CD8-positive, alpha-beta memory T cell (primary cell): ENCODE measurements at regions not wholly inside any gene's neighbourhood (a gene's known extent, or its start where the extent isn't known, plus 50 kb on each side); places are given as distances from the start of the nearest gene placed in this dataset.

Experiments
- CTCF ChIA-PET: fragments of 350-600 bp; sonication (Branson Sonifier 250); formaldehyde crosslinking; loops from one replicate; lab custom pipeline; 2021; ENCODE audit warnings: antibody characterized with exemption; lab: Charles Lee
- POLR2A ChIA-PET: fragments of 350-600 bp; sonication (Branson Sonifier 250); formaldehyde crosslinking; loops from one replicate; lab custom pipeline; 2021; ENCODE audit warnings: antibody characterized with exemption; lab: Charles Lee
- DNase-seq, 5 donors: peaks; one replicate each; pipeline versions ENCODE4 v3.0.0 to v3.0.0-alpha.2; 2020 to 2022; ENCODE audit warnings: mixed read lengths in 1 of 5
- H3K27ac ChIP-seq: one replicate; pipeline ENCODE4 v1.7.0; 2013; ENCODE audit warnings: low read depth, mild to moderate bottlenecking, low read length, moderate library complexity
- H3K27me3 ChIP-seq: 2 replicates; pipeline ENCODE4 v1.7.0; 2013; ENCODE audit warnings: low read length, mild to moderate bottlenecking; ENCODE audit not compliant: insufficient read depth, poor library complexity, severe bottlenecking
- H3K36me3 ChIP-seq: 2 replicates; pipeline ENCODE4 v1.7.0; 2013; ENCODE audit warnings: mild to moderate bottlenecking, low read length, moderate library complexity; ENCODE audit not compliant: insufficient read depth
- H3K4me1 ChIP-seq: 2 replicates; pipeline ENCODE4 v1.7.0; 2013; ENCODE audit warnings: mild to moderate bottlenecking, low read length, moderate library complexity; ENCODE audit not compliant: insufficient read depth
- H3K4me3 ChIP-seq: 2 replicates; pipeline ENCODE4 v1.7.0; 2013; ENCODE audit warnings: mild to moderate bottlenecking, low read length
- H3K9me3 ChIP-seq: 2 replicates; pipeline ENCODE4 v1.7.0; 2013; ENCODE audit warnings: mild to moderate bottlenecking, low read length
- H3K27ac Mint-ChIP-seq, 8 donors: one replicate each; pipeline ENCODE4 v1.8.0; 2020 to 2021; ENCODE audit warnings: mixed read lengths in 8 of 8, mild to moderate bottlenecking in 6 of 8, inconsistent platforms in 3 of 8, moderate library complexity in 3 of 8
- H3K27me3 Mint-ChIP-seq, 2 donors: one replicate each; pipeline ENCODE4 v1.8.0; 2020 to 2021; ENCODE audit warnings: mixed read lengths in 2 of 2, mild to moderate bottlenecking in 1 of 2, moderate library complexity in 1 of 2
- H3K36me3 Mint-ChIP-seq, 3 donors: one replicate each; pipeline ENCODE4 v1.8.0; 2020 to 2021; ENCODE audit warnings: mixed read lengths in 3 of 3, inconsistent platforms in 1 of 3, mild to moderate bottlenecking in 1 of 3
- H3K4me1 Mint-ChIP-seq, 3 donors: one replicate each; pipeline ENCODE4 v1.8.0; 2020 to 2021; ENCODE audit warnings: mixed read lengths in 3 of 3, inconsistent platforms in 1 of 3, mild to moderate bottlenecking in 1 of 3
- H3K4me3 Mint-ChIP-seq, 7 donors: one replicate each; pipeline ENCODE4 v1.8.0; 2020 to 2021; ENCODE audit warnings: mixed read lengths in 7 of 7, mild to moderate bottlenecking in 6 of 7, moderate library complexity in 4 of 7, inconsistent platforms in 2 of 7
- H3K9me3 Mint-ChIP-seq, 5 donors: one replicate each; pipeline ENCODE4 v1.8.0; 2020 to 2022; ENCODE audit warnings: mixed read lengths in 5 of 5, mild to moderate bottlenecking in 3 of 5, moderate library complexity in 2 of 5, inconsistent platforms in 1 of 5

DNA sequence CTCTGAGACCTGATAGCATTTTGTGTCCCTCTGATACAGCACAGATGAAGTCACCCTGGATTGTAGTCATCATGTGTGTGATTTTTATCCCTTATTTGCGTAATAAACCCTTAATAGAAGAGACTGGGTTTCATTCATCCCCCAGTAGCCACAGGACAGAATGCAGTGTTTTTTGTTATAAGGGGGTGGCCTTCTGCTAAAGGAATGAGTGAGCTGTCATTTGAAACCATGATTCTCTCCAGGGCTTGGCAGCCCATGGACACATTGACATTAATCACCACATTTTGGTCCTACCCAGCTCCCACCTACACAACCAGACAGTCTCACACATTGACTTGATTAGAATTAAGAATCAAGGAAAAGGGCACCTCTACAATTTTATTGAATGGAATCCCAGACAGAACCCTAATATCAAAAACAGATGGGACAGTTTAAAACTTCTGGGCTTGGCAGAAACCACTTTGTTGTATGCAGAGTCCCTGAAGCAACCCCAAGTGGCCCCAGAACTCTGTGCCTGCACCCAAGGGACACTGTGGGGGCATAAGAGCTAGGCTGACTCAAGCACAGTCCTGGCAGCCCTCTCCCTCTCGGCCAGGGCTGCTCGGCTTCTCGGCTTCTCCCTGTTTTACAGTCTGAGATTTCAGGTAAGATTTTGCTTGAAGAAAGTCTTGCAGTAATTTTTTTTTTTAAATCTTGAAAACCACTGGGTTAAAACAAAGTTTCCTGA lies 254.0 kb upstream of the SLC14A2 start:
- ChIA-PET CTCF (no interaction called here), POLR2A (no interaction called here)
- Mint-ChIP-seq H3K4me3 (no peak overlapping the region), H3K27ac (no peak overlapping the region), H3K27me3 (peaks cover 4 to 30% of the 10 kb centered on the region in 2 donors), H3K4me1 (no peaks in the 10 kb centered on the region), H3K36me3 (no peaks in the 10 kb centered on the region), H3K9me3 (peaks cover 0 to 3% (median 0%) of the 10 kb centered on the region in 5 donors)
- Histone ChIP-seq H3K4me1 (no peaks in the 10 kb centered on the region), H3K27me3 (no peaks in the 10 kb centered on the region), H3K9me3 (no peaks in the 10 kb centered on the region), H3K36me3 (no peaks in the 10 kb centered on the region), H3K27ac (no peak overlapping the region), H3K4me3 (no peak overlapping the region)
- no peak for DNase-seq

DNA sequence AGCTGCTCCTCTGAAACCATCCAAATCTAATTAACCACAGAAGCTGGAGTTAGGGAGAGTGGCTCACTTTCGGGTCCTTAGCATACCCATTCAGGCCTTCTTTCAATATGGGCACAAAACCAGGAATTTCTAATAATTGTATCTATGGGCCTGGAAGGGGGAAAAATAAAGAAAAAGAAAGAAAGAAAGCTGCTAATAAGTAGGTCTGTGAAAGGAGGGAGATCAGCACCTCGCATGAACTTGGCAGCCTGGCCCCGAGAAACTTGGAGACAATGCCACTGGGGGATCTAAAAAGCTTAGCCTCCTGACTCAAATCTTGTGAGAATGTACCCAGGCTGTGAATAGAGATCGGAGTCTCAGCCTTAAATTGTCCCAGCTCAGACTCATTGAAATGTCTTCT lies 252.1 kb upstream of the SLC14A2 start:
- H3K36me3 ChIP-seq: no peaks in the 10 kb centered on the region
- ChIA-PET CTCF (no interaction called here), POLR2A (no interaction called here)
- H3K9me3 Mint-ChIP-seq: peaks cover 0 to 3% (median 0%) of the 10 kb centered on the region in 5 donors
- no peaks in the 10 kb centered on the region for H3K9me3 ChIP-seq
- no peak overlapping the region for H3K4me3 ChIP-seq
- no peak overlapping the region for H3K4me3 Mint-ChIP-seq
- no peak overlapping the region for H3K27ac ChIP-seq
- peaks cover 4 to 30% of the 10 kb centered on the region in 2 donors for H3K27me3 Mint-ChIP-seq
- H3K27me3 ChIP-seq: no peaks in the 10 kb centered on the region
- H3K4me1 Mint-ChIP-seq: no peaks in the 10 kb centered on the region
- no peaks in the 10 kb centered on the region for H3K4me1 ChIP-seq
- no peaks in the 10 kb centered on the region for H3K36me3 Mint-ChIP-seq
- no peak overlapping the region for H3K27ac Mint-ChIP-seq
- DNase-seq: no peak

GRCh38 chr18:45365835-45366234 lies 249.4 kb upstream of the SLC14A2 start:
- Mint-ChIP-seq H3K4me3 (no peak overlapping the region), H3K36me3 (no peaks in the 10 kb centered on the region), H3K9me3 (peaks cover 0 to 3% (median 0%) of the 10 kb centered on the region in 5 donors), H3K4me1 (no peaks in the 10 kb centered on the region), H3K27me3 (peaks cover 4 to 29% of the 10 kb centered on the region in 2 donors), H3K27ac (no peak overlapping the region)
- Histone ChIP-seq H3K27ac (no peak overlapping the region), H3K36me3 (no peaks in the 10 kb centered on the region), H3K9me3 (no peaks in the 10 kb centered on the region), H3K4me3 (no peak overlapping the region), H3K27me3 (no peaks in the 10 kb centered on the region), H3K4me1 (no peaks in the 10 kb centered on the region)
- POLR2A ChIA-PET: no interaction called here
- DNase-seq: no peak
- CTCF ChIA-PET: no interaction called here

DNA sequence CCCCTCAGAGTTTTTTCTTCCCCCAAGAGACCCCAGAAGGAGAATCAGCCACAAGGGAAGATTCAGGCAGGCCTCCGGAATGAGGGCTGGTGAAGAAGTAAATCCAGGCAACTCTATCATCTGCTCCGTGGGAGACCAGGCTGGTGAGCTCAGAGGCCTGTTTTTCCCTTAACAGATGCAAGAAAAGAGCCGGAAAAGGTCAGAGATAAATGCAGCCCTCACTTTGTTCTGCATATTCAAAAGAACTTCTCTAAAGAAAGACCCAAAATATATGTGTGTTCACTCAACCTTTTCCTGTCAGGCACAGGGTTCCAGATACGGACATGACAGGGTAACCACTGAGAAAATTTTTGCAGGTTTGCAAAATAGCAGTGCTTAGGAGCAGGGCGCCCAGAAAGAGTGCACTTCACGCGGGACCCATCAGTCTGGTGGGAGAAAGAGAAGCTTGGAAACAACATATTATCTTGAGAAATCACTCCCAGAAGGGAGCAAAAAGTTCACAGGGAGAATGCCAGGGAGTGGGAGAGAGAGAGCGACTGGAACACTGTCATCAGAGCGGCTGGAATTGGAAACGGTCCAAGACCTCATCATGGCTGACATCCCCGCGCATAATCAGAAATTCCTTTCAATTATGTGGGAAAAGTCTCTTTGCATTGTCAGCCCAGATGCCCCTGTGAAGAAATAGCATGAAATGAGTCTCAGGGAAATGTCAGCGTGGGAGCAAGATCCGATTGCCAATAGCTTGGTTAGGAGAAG lies 244.8 kb upstream of the SLC14A2 start:
- CTCF ChIA-PET: no interaction called here
- Histone ChIP-seq H3K27ac (no peak overlapping the region), H3K9me3 (no peaks in the 10 kb centered on the region)

GRCh38 chr18:45373286-45373880 lies 241.9 kb upstream of the SLC14A2 start:
- DNase-seq: no peak

More for the DNA sequence above, 244.8 kb upstream of the SLC14A2 start:
- H3K27me3 ChIP-seq: no peaks in the 10 kb centered on the region
- Mint-ChIP-seq H3K4me1 (no peaks in the 10 kb centered on the region), H3K36me3 (no peaks in the 10 kb centered on the region), H3K27me3 (peaks cover 4 to 15% of the 10 kb centered on the region in 2 donors), H3K4me3 (no peak overlapping the region), H3K9me3 (no peaks in the 10 kb centered on the region), H3K27ac (peak overlapping the region in 1 of 8 donors; percentile 62)
- no peaks in the 10 kb centered on the region for H3K36me3 ChIP-seq
- no peak for DNase-seq
- no peak overlapping the region for H3K4me3 ChIP-seq
- POLR2A ChIA-PET: no interaction called here
- H3K4me1 ChIP-seq: no peaks in the 10 kb centered on the region

GRCh38 chr18:45374236-45374635 lies 241.0 kb upstream of the SLC14A2 start:
- H3K4me1 Mint-ChIP-seq: no peaks in the 10 kb centered on the region
- ChIA-PET CTCF (no interaction called here), POLR2A (no interaction called here)

More at GRCh38 chr18:45373286-45373880, 241.9 kb upstream of the SLC14A2 start:
- ChIA-PET CTCF (no interaction called here), POLR2A (no interaction called here)
- Mint-ChIP-seq H3K36me3 (no peaks in the 10 kb centered on the region), H3K4me3 (no peak overlapping the region), H3K27me3 (peaks cover 1 to 19% of the 10 kb centered on the region in 2 donors), H3K27ac (no peak overlapping the region), H3K4me1 (no peaks in the 10 kb centered on the region), H3K9me3 (no peaks in the 10 kb centered on the region)
- H3K36me3 ChIP-seq: no peaks in the 10 kb centered on the region
- no peaks in the 10 kb centered on the region for H3K4me1 ChIP-seq
- H3K4me3 ChIP-seq: no peak overlapping the region
- no peaks in the 10 kb centered on the region for H3K27me3 ChIP-seq
- no peak overlapping the region for H3K27ac ChIP-seq
- no peaks in the 10 kb centered on the region for H3K9me3 ChIP-seq

GRCh38 chr18:45374878-45375630 lies 240.2 kb upstream of the SLC14A2 start:
- POLR2A ChIA-PET: no interaction called here
- no peak overlapping the region for H3K4me3 Mint-ChIP-seq

More at GRCh38 chr18:45374236-45374635, 241.0 kb upstream of the SLC14A2 start:
- H3K4me3 Mint-ChIP-seq: no peak overlapping the region
- H3K9me3 Mint-ChIP-seq: no peaks in the 10 kb centered on the region
- H3K27me3 Mint-ChIP-seq: peaks cover 1 to 18% of the 10 kb centered on the region in 2 donors
- Histone ChIP-seq H3K36me3 (no peaks in the 10 kb centered on the region), H3K27ac (no peak overlapping the region), H3K27me3 (no peaks in the 10 kb centered on the region), H3K9me3 (no peaks in the 10 kb centered on the region), H3K4me3 (no peak overlapping the region), H3K4me1 (no peaks in the 10 kb centered on the region)
- H3K27ac Mint-ChIP-seq: no peak overlapping the region
- DNase-seq: no peak
- no peaks in the 10 kb centered on the region for H3K36me3 Mint-ChIP-seq

More at GRCh38 chr18:45374878-45375630, 240.2 kb upstream of the SLC14A2 start:
- Histone ChIP-seq H3K9me3 (no peaks in the 10 kb centered on the region), H3K36me3 (no peaks in the 10 kb centered on the region), H3K27ac (no peak overlapping the region), H3K4me3 (no peak overlapping the region), H3K4me1 (no peaks in the 10 kb centered on the region), H3K27me3 (no peaks in the 10 kb centered on the region)
- DNase-seq: no peak
- CTCF ChIA-PET: no interaction called here
- Mint-ChIP-seq H3K9me3 (no peaks in the 10 kb centered on the region), H3K27ac (no peak overlapping the region), H3K4me1 (no peaks in the 10 kb centered on the region), H3K27me3 (peaks cover 1 to 18% of the 10 kb centered on the region in 2 donors), H3K36me3 (no peaks in the 10 kb centered on the region)
